AG08396 (cell line): ENCODE measurements at regions not wholly inside any gene's neighbourhood (a gene's known extent, or its start where the extent isn't known, plus 50 kb on each side); places are given as distances from the start of the nearest gene placed in this dataset.

ENCODE experiments used
- DNase-seq: peaks from one replicate; pipeline ENCODE4 v3.0.0; 2012; ENCODE audit warnings: low spot score, mixed read lengths

DNA sequence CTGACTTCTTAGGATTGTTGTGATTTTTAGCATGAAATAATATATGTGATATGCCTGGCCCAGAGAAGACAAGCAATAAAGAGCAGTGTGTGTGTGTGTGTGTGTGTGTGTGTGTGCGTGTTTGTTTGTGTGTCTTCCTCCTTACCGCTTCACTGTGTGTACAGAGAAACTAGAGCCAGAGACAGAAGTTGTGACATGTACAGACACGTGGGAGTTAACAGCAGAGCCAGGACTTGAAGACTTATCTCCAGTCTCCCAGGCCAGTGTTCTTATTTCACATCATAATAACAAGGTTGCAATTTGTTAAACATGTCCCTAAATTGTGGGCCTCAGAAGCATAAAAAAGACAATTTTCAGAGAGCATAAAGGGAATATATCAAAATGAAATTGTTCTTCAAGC lies 192.0 kb upstream of the JUN start:
- no peak for DNase-seq

DNA sequence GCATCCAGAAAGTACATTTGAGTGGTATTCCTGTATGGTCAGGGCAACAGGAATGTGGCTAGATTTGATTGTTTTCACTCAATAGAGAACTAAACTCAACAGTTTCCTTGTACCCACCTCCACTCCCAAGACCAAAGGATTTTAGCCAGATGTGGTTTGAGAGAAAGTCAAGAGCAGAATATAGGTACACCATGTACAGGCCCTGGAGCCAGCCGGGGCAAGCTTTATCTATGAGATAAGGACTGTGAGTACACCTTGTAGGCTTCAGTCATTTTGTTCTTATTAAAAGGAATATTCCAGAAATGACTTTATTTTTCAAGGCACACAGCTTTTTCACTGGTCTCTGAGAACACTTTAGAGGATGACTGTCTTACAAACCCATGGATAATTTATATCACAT lies 192.4 kb upstream of the JUN start:
- no peak for DNase-seq

- DNase-seq, result no peak
Measured at GRCh38 chr1:58977598-58977997, 193.8 kb upstream of the JUN start.

DNA sequence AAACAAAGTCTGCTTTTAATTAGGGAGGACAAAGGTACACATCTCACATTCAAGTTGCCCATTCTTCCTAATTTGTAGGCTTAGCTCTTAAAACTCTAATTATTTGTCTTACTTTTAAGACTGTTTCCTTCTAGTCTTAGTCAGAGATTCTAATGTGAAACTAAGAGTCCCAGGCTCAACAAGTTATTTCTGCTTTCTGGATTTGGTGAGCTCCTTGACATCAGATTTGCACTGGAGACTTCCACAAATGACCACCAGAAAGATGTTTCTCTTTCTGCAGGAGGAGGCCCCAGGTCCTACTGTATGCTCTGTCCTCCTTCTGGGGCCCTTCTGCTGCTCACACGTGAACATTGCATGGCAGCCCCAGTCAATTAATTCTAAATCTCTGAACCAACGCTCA lies 194.2 kb upstream of the JUN start:
- no peak for DNase-seq

DNA sequence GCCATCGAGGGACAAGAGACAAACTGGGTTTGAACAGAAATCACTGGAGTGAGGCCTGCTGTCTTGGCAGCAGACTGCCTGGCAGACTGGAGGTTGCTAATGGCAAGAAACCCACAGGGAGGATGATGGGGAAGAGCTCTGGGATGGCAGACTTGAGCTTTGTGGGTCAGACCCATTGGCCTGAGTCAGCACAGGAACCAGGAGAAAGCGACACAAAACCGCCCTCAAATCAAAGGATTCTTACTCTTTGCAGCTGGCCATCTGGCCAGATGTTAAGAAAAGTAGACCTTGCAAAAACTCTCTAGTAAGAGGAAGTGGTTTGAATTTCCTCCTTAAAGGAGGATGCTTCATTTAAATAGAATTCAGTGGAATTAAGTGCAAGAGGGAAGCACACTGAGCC lies 195.2 kb upstream of the JUN start:
- DNase-seq, result no peak

- no peak for DNase-seq
Measured at GRCh38 chr1:58979677-58980076, 195.8 kb upstream of the JUN start.

DNA sequence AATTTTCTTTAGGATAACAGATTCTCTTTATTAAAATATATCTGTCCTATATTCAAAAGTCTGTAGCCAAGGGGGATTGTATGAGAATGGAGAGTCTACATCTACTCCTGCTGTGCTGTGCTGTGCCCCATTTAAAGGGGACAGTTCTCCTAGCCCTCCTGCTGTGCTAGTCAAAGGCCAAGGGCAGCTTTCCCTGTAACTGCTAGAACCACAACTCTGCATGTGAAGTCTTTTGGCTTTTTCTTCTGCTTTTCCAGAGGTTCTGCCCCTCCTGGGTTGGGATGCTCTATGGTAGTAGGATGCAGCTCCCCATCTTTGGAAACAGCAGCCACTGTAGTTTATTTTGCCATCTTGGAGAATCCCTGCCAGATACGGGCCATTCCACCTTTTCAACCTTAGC lies 197.5 kb upstream of the JUN start:
- DNase-seq, result no peak

DNA sequence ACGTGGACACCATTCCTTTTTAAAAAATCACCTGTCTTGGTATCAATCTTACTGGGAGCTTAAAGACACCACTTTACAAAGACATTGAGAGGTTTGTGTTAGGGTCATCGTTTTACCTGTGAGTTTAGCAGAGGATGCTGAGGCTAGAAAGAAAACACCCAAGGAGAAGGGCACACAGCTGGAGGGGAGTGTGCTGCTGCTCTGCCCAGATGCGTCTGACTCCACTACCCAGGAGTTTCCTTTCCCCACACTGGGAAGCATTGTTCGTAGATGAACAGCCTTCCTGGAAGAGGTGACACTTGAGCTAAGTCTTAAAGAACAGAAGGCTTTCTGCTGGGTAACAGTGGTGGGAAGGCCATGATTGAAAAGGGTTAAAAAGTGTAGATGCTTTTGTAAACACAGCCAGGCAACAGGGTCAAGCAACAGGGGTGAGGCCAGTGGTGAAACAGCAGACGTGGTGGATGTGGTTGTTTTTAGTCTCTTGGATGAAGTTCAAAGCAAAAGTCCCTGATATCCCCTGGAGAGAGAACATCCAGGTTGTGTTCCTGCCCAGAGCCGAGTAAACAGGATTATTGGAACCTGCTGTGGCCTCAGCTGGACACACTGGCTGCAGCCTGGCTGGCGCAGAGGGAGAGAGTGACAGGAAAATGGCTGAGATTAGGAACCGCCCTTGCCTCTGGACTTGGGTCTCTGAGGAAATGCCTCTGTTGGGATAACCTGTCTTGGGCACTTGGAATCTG lies 198.6 kb upstream of the JUN start:
- no peak for DNase-seq

GRCh38 chr1:58983162-58983561 lies 199.3 kb upstream of the JUN start:
- DNase-seq, result no peak

GRCh38 chr1:58983633-58984245 lies 199.9 kb upstream of the JUN start:
- DNase-seq, result no peak

DNA sequence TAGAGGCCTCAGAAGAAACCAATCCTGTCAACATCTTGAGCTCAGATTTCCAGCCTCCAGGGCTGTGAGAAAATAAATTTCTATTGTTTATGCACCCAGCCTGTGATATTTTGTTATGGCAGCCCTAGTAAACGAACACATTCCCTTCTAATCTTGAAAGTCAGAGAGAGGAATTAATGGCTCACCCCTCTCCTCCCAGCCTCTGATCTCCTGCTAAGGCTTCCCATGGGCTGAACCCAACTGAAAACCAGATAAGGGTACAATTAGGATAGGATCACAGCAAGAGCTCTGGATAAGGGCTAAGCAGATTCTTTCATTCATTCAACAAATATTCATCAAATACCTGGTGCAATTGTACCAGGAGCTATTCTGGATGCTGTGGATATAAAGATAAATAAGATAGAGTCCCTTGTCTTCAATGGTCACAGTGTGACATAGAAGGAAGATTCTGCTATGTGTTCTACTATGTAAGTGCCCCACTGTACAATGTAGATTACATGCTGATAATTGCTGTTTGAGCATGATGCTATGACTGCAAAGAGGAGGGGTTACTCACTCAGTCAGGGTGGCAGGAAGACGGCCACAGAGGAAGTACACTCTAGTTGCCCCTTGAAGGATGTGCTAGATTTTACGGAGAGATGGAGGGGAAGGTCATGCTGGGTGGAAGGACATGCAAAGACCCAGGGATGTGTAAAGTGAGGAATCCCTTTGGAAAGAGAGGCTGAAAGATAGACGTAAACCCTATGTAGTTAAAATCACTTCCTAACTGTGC lies 203.3 kb upstream of the JUN start:
- no peak for DNase-seq

DNA sequence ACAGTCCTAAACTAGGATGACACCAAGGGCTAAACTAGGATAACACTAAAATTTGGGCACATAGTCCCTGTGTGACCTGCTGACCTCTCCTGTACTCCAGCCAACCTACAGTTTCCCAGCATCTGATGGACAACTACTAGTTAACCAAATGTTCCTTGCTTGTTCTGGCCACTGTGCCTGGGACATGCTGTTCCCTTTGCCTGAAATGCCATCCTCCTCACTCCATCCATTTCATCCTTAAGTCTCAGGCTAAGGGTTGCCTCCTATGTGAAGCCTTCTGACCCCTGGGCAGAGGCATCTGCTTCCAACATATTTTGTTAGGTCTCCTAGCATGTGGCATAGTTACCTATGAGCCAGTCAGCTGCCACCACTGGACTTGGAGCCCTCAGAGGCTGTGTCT lies 204.9 kb upstream of the JUN start:
- DNase-seq, result no peak

DNA sequence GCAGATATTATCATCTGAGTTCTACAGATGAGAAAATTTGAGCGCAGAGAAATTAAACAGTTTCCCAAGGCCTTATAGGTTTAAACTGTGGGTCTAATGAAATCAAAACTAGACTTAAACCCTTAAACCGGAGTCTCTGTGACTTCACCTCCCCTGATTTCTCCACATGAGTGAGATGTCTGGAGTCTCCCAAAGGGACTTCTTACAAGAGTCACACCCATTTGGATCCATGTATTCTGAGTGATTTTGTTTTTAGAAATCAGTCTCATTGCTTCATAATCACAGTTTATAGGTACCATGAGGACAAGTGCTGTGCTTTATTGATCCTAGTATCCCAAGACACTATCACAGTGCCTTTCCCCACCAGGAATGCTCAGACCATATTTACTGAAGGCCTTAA lies 206.0 kb upstream of the JUN start:
- no peak for DNase-seq

DNA sequence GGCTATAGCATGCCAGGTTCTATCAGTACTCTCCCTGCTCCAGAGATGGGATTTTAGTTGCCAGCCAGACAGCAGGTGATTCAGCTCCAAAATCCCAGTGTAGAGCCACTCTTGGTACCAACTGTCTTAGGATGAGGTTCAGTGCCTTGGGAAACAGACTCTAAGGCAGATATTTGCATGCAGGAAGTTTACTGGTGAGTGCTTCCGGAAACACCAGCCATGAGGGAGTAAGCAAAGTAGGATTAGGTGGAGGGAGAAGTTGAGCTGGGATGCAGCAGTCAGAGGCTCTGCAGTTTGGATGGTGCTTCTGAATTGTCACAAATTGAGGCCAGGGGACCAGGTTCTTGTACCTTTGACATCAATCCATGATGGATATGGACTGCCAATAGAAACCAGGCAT lies 207.5 kb upstream of the JUN start:
- DNase-seq, result no peak

DNA sequence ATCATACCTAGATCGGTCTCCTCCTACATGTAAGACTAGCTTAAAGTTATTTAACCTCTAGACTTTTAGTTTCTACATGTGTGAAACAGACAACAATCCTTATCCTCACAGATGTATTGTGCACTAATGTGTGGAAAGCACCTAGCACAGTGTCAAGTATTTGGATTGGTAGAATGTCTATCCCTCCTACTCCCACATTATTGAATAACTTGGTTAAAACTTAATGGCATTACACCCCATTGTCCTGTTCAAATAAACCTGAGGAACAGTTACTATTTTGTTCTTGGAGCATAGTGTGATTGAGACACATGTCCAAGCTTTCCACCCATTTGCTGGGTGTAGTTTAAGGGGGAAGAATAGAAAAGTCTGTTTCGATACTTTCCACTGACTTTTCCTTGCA lies 208.8 kb upstream of the JUN start:
- DNase-seq, result no peak

GRCh38 chr1:58993403-58993802 lies 209.6 kb upstream of the JUN start:
- no peak for DNase-seq

GRCh38 chr1:58994664-58995063 lies 210.8 kb upstream of the JUN start:
- DNase-seq, result no peak

DNA sequence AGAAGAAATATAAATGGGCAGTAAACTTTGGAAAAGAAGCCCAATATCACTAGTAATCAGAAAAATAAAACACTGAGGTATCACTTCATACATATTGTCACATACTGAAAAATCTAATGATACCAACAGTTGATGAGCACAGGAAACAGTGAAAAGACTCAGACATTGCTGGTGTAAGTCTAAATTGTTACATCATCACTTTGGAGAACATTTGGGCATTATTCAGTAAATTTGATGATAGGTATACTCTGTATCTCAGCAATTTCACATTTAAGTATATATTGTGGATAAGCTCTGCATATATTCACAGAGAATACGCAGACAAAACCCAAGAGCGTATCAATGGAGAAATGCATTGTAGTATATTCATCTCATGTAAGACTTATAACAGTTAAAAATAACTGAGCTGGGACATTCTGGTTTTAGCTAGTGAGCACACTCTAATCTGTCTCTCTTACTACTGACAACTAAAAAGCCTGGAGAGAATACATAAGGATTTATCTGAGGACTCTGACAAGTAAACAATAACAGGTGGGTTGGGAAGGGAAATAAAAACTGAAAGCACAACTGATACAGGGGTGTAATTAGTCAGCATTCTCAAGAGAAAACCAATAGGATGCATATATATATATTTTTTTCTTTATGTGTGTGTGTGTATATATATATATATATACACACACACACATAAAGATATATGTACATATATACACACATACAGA lies 212.7 kb upstream of the JUN start:
- DNase-seq, result no peak

DNA sequence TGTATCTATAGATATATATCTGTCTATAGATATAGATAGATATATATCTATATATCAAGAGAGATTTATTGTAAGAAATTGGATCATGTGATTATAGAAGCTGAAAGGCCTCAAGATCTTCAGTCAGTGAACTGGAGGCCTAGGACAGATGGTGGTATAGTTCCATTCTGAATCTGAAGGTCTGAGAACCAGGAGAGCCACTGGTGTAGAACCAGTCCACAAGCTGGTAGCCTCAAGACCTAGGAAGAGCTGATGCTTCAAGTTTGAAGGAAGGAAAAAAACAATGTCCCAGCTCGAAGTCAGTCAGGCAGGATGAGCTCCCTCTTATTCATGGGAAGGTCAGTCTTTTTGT lies 213.2 kb upstream of the JUN start:
- DNase-seq, result no peak

DNA sequence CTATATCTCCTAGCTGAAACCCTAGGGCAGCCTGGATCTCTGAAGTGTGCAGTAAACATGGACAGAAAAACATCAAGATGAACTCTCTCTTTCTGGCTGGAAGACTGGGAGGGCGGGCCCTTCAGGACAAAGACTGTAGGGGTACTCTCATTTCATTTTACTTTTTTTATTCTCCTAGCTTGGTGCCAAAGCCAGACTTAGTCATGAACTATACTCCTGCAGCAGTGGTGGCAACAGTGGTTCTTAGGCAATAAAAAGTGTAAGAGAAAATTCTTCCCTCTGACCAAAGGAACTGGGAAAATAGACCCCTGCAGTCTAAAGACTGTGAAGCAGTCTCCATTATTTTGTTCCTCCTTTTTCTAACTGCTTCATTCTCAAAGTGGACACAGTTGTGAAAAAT lies 213.8 kb upstream of the JUN start:
- DNase-seq, result no peak

- no peak for DNase-seq
Measured at GRCh38 chr1:58999676-59000075, 215.8 kb upstream of the JUN start.

GRCh38 chr1:59004755-59005154 lies 220.9 kb upstream of the JUN start:
- no peak for DNase-seq
